ENCODE measurements at regions not wholly inside any gene's neighbourhood (a gene's known extent, or its start where the extent isn't known, plus 50 kb on each side); places are given as distances from the start of the nearest gene placed in this dataset.

DNA sequence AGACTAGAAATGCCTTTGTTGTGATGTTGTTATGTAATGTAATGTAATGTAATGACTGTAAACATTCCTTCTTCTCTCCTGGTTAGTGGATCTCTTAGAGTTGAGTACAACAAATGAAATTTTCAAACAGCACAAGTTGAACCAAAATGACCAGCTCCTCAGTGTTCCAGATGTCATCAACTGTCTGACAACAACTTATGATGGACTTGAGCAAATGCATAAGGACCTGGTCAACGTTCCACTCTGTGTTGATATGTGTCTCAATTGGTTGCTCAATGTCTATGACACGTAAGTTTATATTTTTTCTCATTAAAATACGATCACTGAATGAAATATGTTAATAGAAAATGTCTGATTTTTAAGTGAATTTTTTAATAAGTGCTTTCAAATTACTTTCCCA is 496.7 kb downstream of the UTRN start:
- Histone ChIP-seq H3K27me3 (replicated peaks; ENCODE audit: insufficient read depth, low read depth, low read length, poor library complexity) (no peaks in the 10 kb centered on the region), H3K27ac (ENCODE audit: low read depth, low read length, poor library complexity, severe bottlenecking) (no peak overlapping the region), H3K4me1 (ENCODE audit: insufficient read depth, low read length, poor library complexity, severe bottlenecking) (no peaks in the 10 kb centered on the region), H3K36me3 (ENCODE audit: insufficient read depth, low read length, poor library complexity, severe bottlenecking) (no peaks in the 10 kb centered on the region), H3K9me3 (ENCODE audit: low read depth, low read length, poor library complexity, severe bottlenecking) (no peaks in the 10 kb centered on the region), H3K4me3 (ENCODE audit: low read depth, low read length, poor library complexity, severe bottlenecking) (no peak overlapping the region)
- no TSS peak for BruUV-seq (replicated peaks)
- DNase-seq (ENCODE audit: low spot score): no peak
- ChIA-PET POLR2A (ENCODE audit: low non-redundant PET) (no interaction called here), CTCF (no interaction called here)
- no peak for TF ChIP-seq EZH2 (IDR thresholded peaks at IDR 0.05; ENCODE audit: borderline replicate concordance, low read depth, low read length, poor library complexity, severe bottlenecking)
- TF ChIP-seq, protein P1, sequence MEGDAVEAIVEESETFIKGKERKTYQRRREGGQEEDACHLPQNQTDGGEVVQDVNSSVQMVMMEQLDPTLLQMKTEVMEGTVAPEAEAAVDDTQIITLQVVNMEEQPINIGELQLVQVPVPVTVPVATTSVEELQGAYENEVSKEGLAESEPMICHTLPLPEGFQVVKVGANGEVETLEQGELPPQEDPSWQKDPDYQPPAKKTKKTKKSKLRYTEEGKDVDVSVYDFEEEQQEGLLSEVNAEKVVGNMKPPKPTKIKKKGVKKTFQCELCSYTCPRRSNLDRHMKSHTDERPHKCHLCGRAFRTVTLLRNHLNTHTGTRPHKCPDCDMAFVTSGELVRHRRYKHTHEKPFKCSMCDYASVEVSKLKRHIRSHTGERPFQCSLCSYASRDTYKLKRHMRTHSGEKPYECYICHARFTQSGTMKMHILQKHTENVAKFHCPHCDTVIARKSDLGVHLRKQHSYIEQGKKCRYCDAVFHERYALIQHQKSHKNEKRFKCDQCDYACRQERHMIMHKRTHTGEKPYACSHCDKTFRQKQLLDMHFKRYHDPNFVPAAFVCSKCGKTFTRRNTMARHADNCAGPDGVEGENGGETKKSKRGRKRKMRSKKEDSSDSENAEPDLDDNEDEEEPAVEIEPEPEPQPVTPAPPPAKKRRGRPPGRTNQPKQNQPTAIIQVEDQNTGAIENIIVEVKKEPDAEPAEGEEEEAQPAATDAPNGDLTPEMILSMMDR (conservative IDR thresholded peaks at IDR 0.05; ENCODE audit: low read depth, low read length): no peak
- intact Hi-C loops (cut with micrococcal nuclease; ENCODE audit: unreplicated experiment): no loop called here

DNA sequence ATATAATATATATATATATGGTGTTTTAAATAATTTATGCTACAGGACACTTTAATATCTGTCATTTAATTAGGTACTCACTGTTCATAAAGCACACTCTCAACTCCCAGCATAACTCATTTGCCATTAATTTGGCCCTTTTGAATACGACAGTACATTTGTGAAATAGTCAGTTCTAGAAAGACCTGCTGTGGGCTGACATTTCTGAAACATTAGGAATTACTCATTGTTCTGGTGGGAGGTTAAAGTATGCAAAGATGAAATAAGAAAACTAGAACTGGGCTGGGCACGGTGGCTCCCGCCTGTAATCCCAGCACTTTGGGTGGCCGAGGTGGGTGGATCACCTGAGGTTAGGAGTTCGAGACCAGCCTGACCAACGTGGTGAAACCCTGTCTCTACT is 497.5 kb downstream of the UTRN start:
- no peaks in the 10 kb centered on the region for H3K9me3 ChIP-seq (ENCODE audit: low read depth, low read length, poor library complexity, severe bottlenecking)
- H3K36me3 ChIP-seq (ENCODE audit: insufficient read depth, low read length, poor library complexity, severe bottlenecking): no peaks in the 10 kb centered on the region
- DNase-seq (ENCODE audit: low spot score): no peak
- no peak overlapping the region for H3K4me3 ChIP-seq (ENCODE audit: low read depth, low read length, poor library complexity, severe bottlenecking)
- ChIA-PET POLR2A (ENCODE audit: low non-redundant PET) (no interaction called here), CTCF (no interaction called here)
- intact Hi-C loops (cut with micrococcal nuclease; ENCODE audit: unreplicated experiment): no loop called here
- TF ChIP-seq EZH2 (IDR thresholded peaks at IDR 0.05; ENCODE audit: borderline replicate concordance, low read depth, low read length, poor library complexity, severe bottlenecking): no peak
- TF ChIP-seq, protein P1 (conservative IDR thresholded peaks at IDR 0.05; ENCODE audit: low read depth, low read length): no peak
- no peaks in the 10 kb centered on the region for H3K4me1 ChIP-seq (ENCODE audit: insufficient read depth, low read length, poor library complexity, severe bottlenecking)
- no peak overlapping the region for H3K27ac ChIP-seq (ENCODE audit: low read depth, low read length, poor library complexity, severe bottlenecking)
- no TSS peak for BruUV-seq (replicated peaks)
- H3K27me3 ChIP-seq (replicated peaks; ENCODE audit: insufficient read depth, low read depth, low read length, poor library complexity): no peaks in the 10 kb centered on the region

DNA sequence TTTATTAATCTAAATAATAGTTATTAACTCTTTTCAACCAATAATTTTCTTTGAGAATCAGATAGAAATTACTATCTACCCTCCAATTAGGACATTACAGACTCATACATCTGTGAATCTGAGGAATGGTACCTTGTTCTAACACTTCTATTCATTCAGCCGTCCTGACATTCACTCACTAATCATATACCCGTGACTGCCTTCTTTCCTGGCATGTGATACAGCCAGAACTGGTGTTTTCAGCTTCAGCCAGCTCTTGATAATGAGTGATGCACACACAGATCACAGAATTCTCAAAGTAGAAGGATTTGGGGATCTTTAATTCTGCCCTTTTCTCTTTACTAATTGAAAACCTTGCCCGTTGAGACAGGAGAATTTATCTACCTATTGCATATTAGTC is 499.9 kb downstream of the UTRN start:
- ChIA-PET CTCF (no interaction called here), POLR2A (ENCODE audit: low non-redundant PET) (no interaction called here)
- intact Hi-C loops (cut with micrococcal nuclease; ENCODE audit: unreplicated experiment): no loop called here
- no peak overlapping the region for H3K4me3 ChIP-seq (ENCODE audit: low read depth, low read length, poor library complexity, severe bottlenecking)
- H3K4me1 ChIP-seq (ENCODE audit: insufficient read depth, low read length, poor library complexity, severe bottlenecking): no peaks in the 10 kb centered on the region
- no peak overlapping the region for H3K27ac ChIP-seq (ENCODE audit: low read depth, low read length, poor library complexity, severe bottlenecking)
- DNase-seq (ENCODE audit: low spot score): no peak
- H3K36me3 ChIP-seq (ENCODE audit: insufficient read depth, low read length, poor library complexity, severe bottlenecking): no peaks in the 10 kb centered on the region
- TF ChIP-seq, protein P1 (conservative IDR thresholded peaks at IDR 0.05; ENCODE audit: low read depth, low read length): no peak
- no peak for TF ChIP-seq EZH2 (IDR thresholded peaks at IDR 0.05; ENCODE audit: borderline replicate concordance, low read depth, low read length, poor library complexity, severe bottlenecking)
- no TSS peak for BruUV-seq (replicated peaks)
- H3K27me3 ChIP-seq (replicated peaks; ENCODE audit: insufficient read depth, low read depth, low read length, poor library complexity): no peaks in the 10 kb centered on the region
- H3K9me3 ChIP-seq (ENCODE audit: low read depth, low read length, poor library complexity, severe bottlenecking): no peaks in the 10 kb centered on the region
